ENCODE measurements at regions not wholly inside any gene's neighbourhood (a gene's known extent, or its start where the extent isn't known, plus 50 kb on each side); places are given as distances from the start of the nearest gene placed in this dataset.

DNA sequence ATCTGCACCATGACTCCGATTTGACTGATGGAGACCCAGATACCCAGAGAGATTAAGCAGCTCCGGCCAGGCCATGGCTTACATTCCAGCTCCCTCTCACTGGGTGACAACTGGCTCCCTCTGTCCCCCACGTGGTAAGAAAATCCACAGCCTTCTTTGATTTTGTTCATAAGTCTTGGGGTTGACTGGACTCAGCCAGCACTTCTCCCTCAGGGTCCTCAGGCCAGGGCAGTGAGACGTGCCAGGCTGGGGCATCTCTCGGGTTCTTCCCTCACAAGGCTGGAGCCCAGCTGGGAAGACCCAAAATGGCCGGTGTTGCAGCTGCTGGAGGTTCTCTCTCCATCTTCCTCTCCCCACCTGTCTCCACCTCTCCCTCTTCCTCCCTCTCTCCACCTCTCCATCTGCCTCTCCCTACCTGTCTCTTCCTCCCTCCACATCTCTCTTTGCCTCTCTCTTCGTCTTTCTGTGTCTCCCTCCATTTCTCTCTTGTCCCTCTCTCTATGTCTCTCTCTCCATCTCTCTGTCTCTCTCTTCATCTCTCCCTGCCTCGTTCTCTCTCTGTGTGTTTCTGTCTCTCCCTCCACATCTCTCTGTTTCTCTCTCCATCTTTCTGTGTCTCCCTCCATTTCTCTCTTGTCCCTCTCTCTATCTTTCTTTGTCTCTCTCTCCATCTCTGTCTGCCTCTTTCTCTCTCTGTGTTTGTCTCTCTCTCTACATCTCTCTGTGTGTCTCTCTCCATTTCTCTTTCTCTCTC lies 105.3 kb downstream of the FOXL1 start:
- no peak for ATAC-seq
- no peaks in the 10 kb centered on the region for H3K36me3 ChIP-seq
- DNase-seq = no peak
- no peak overlapping the region for H3K27ac ChIP-seq
- no peaks in the 10 kb centered on the region for H3K9me3 ChIP-seq
- no peak overlapping the region for H3K4me3 ChIP-seq
- no peaks in the 10 kb centered on the region for H3K4me1 ChIP-seq
- TF ChIP-seq, protein P1, sequence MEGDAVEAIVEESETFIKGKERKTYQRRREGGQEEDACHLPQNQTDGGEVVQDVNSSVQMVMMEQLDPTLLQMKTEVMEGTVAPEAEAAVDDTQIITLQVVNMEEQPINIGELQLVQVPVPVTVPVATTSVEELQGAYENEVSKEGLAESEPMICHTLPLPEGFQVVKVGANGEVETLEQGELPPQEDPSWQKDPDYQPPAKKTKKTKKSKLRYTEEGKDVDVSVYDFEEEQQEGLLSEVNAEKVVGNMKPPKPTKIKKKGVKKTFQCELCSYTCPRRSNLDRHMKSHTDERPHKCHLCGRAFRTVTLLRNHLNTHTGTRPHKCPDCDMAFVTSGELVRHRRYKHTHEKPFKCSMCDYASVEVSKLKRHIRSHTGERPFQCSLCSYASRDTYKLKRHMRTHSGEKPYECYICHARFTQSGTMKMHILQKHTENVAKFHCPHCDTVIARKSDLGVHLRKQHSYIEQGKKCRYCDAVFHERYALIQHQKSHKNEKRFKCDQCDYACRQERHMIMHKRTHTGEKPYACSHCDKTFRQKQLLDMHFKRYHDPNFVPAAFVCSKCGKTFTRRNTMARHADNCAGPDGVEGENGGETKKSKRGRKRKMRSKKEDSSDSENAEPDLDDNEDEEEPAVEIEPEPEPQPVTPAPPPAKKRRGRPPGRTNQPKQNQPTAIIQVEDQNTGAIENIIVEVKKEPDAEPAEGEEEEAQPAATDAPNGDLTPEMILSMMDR (IDR thresholded peaks at IDR 0.05) = no peak
- no peaks in the 10 kb centered on the region for H3K27me3 ChIP-seq (ENCODE audit: low read depth)
- intact Hi-C loops (cut with DNase I) = no loop called here

DNA sequence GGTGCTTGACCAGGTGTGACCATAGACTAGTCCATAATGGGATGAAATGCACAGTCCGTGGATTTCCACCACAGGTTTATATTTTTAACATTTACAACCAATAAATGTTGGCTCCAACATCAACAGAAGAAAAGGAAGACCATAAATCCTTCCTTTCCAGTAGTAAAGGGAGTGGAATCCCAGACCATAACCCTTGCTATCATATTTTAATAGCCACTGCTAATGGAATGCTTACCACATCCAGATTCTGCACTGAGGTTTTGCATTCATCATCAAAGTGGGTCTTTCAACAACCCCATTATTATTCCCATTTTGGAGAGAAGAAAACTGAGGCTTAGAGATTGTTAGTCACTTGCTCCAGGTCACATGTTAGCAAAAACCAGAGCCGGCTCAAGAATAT lies 106.7 kb downstream of the FOXL1 start:
- H3K4me3 ChIP-seq = no peak overlapping the region
- no peaks in the 10 kb centered on the region for H3K4me1 ChIP-seq
- intact Hi-C loops (cut with DNase I) = no loop called here
- TF ChIP-seq, protein P1 (IDR thresholded peaks at IDR 0.05) = no peak
- H3K9me3 ChIP-seq = no peaks in the 10 kb centered on the region
- H3K27me3 ChIP-seq (ENCODE audit: low read depth) = no peaks in the 10 kb centered on the region
- no peaks in the 10 kb centered on the region for H3K36me3 ChIP-seq
- DNase-seq = no peak
- no peak for ATAC-seq
- no peak overlapping the region for H3K27ac ChIP-seq

DNA sequence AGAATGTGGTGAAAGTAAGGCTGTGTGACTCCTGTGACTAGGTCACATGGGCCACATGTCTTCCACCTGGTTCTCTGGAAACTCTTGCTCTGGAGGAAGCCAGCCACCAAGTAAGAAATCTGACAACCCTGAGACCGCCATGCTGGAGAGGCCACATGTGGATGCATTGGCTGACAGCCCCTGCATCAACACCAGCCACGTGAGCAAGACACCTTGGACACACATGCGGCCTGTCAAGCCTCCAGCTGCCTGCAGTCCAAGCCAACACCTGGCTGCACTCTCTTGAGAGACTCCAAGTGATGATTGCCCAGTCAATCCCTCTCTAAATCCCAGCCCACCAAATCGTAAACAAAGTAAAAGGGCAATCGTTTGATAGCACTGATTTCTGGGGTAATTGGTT lies 112.6 kb downstream of the FOXL1 start:
- no peak for ATAC-seq
- H3K27ac ChIP-seq = no peak overlapping the region
- H3K36me3 ChIP-seq = no peaks in the 10 kb centered on the region
- intact Hi-C loops (cut with DNase I) = no loop called here
- H3K4me3 ChIP-seq = no peak overlapping the region
- TF ChIP-seq, protein P1 (IDR thresholded peaks at IDR 0.05) = no peak
- peaks cover 13% of the 10 kb centered on the region for H3K27me3 ChIP-seq (ENCODE audit: low read depth)
- no peaks in the 10 kb centered on the region for H3K9me3 ChIP-seq
- no peak for DNase-seq
- no peaks in the 10 kb centered on the region for H3K4me1 ChIP-seq

DNA sequence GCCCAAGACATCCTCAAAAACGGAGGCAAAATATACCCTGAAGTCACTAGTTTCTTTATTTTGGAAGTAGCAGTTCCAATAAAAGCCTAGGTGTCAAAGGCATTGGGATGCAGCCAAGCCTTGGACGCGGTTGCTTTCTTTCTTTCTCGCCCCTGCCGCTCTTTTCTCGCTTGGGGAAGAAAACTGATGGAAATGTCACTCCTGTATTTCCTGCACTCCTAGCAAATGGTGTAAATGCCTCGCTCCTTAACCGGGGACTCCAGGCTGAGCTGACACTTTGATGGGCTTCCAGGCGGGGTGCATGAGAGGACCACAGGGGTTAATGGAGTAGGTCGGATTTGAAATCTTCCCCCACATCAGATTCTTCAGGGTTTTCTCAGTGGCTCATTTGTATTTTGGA lies 114.1 kb downstream of the FOXL1 start:
- intact Hi-C loops (cut with DNase I) = no loop called here
- no peak for DNase-seq

DNA sequence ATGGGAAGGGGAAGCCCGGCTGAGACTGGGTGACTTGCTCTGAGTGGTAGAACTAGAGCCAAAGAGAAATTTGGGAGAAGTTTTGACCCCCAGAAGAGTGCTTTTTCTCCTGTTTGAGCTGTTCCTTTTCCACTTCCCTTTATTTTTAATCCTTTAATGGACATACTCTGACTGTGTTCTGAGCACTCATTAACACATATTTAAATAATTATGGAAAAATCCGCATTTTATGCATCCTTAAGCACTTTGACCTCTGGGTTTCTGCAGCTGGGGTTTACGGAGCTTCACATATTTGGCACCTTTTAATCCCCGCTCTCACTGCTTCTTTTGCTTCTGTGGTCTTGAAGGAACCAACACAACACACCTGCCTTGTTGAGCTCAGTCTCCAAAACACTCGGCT lies 114.7 kb downstream of the FOXL1 start:
- H3K4me3 ChIP-seq = no peak overlapping the region
- H3K9me3 ChIP-seq = no peaks in the 10 kb centered on the region
- H3K27me3 ChIP-seq (ENCODE audit: low read depth) = peaks cover 13% of the 10 kb centered on the region
- no peaks in the 10 kb centered on the region for H3K4me1 ChIP-seq
- no peaks in the 10 kb centered on the region for H3K36me3 ChIP-seq
- intact Hi-C loops (cut with DNase I) = no loop called here
- H3K27ac ChIP-seq = no peak overlapping the region
- DNase-seq = no peak
- ATAC-seq = no peak
- TF ChIP-seq, protein P1 (IDR thresholded peaks at IDR 0.05) = no peak

More for the DNA sequence above, 114.1 kb downstream of the FOXL1 start:
- no peak overlapping the region for H3K4me3 ChIP-seq
- H3K36me3 ChIP-seq = no peaks in the 10 kb centered on the region
- ATAC-seq = no peak
- no peak overlapping the region for H3K27ac ChIP-seq
- H3K27me3 ChIP-seq (ENCODE audit: low read depth) = peaks cover 13% of the 10 kb centered on the region
- no peaks in the 10 kb centered on the region for H3K4me1 ChIP-seq
- H3K9me3 ChIP-seq = no peaks in the 10 kb centered on the region
- TF ChIP-seq, protein P1 (IDR thresholded peaks at IDR 0.05) = no peak
